Smooth muscle cell (in vitro differentiated cells): ENCODE measurements at regions not wholly inside any gene's neighbourhood (a gene's known extent, or its start where the extent isn't known, plus 50 kb on each side); places are given as distances from the start of the nearest gene placed in this dataset. TPM values are rescaled to one million over a fixed set of nuclear protein-coding genes. Genes with fewer than 3 reads are reported as not detected.

Experiments used
- DNase-seq: peaks from one replicate; lab custom pipeline; 2025; ENCODE audit not compliant: unreplicated experiment; lab: John Stamatoyannopoulos, UW
- H2AFZ ChIP-seq: fragments of 200-600 bp; sonication (generic); 2 replicates; pipeline ENCODE4 v1.6.0; 2016; ENCODE audit warnings: antibody characterized with exemption, low read depth, mild to moderate bottlenecking
- H3F3A ChIP-seq: fragments of 200-600 bp; sonication (generic); 2 replicates; pipeline ENCODE4 v1.6.0; 2017; ENCODE audit warnings: antibody characterized with exemption, low read depth
- H3K27ac ChIP-seq: fragments of 200-600 bp; sonication (generic); 2 replicates; pipeline ENCODE4 v1.5.1; 2016; ENCODE audit warnings: low read depth, mild to moderate bottlenecking
- H3K27me3 ChIP-seq: fragments of 200-600 bp; sonication (generic); 2 replicates; pipeline ENCODE4 v1.6.1; 2016; ENCODE audit warnings: low read depth, mild to moderate bottlenecking
- H3K36me3 ChIP-seq: fragments of 200-600 bp; sonication (generic); 2 replicates; pipeline ENCODE4 v1.5.1; 2016; ENCODE audit warnings: low read depth
- H3K4me1 ChIP-seq: fragments of 200-600 bp; sonication (generic); 2 replicates; pipeline ENCODE4 v1.5.1; 2016; ENCODE audit warnings: low read depth
- H3K4me2 ChIP-seq: fragments of 200-600 bp; sonication (generic); 2 replicates; pipeline ENCODE4 v1.6.0; 2016; ENCODE audit warnings: mild to moderate bottlenecking
- H3K4me3 ChIP-seq: fragments of 200-600 bp; sonication (generic); 2 replicates; pipeline ENCODE4 v1.5.1; 2016; ENCODE audit warnings: mild to moderate bottlenecking
- H3K79me2 ChIP-seq: fragments of 200-600 bp; sonication (generic); 2 replicates; pipeline ENCODE4 v1.6.0; 2016; ENCODE audit warnings: low read depth, mild to moderate bottlenecking
- H3K9ac ChIP-seq: fragments of 200-600 bp; sonication (generic); 2 replicates; pipeline ENCODE4 v1.6.0; 2016; ENCODE audit warnings: low read depth
- H3K9me3 ChIP-seq: fragments of 200-600 bp; sonication (generic); replicated peaks from 2 replicates; pipeline ENCODE4 v1.5.1; 2016; ENCODE audit warnings: low read depth
- H4K20me1 ChIP-seq: fragments of 200-600 bp; sonication (generic); 2 replicates; pipeline ENCODE4 v1.6.0; 2016; ENCODE audit warnings: low read depth
- CTCF ChIP-seq: fragments of 200-600 bp; sonication (generic); IDR thresholded peaks from 2 replicates; pipeline ENCODE4 v1.5.1; 2017; ENCODE audit warnings: borderline replicate concordance, mild to moderate bottlenecking, antibody characterized with exemption; ENCODE audit not compliant: insufficient read depth, poor library complexity, severe bottlenecking
- WGBS: methylation state at CpG from one replicate; pipeline ENCODE4 v1.1.7; 2016; ENCODE audit warnings: low lambda C conversion rate; 5-methylcytosine and 5-hydroxymethylcytosine counted together
- small RNA-seq: library from RNA; depleted of rRNA; stranded (forward); fragments of <200 nt; gene quantifications from one replicate; pipeline ENCODE3, GENCODE V24; 2014

GRCh38 chr5:24433555-24433954, 211.2 kb downstream of the CDH10 start:
- no peak for TF ChIP-seq CTCF
- H3K27me3 ChIP-seq = no peaks in the 10 kb centered on the region
- H2AFZ ChIP-seq = no peak overlapping the region
- H3K4me3 ChIP-seq = no peak overlapping the region
- DNase-seq = no peak
- no peak overlapping the region for H3K27ac ChIP-seq
- no peaks in the 10 kb centered on the region for H3F3A ChIP-seq
- no peaks in the 10 kb centered on the region for H3K79me2 ChIP-seq
- no peaks in the 10 kb centered on the region for H3K9me3 ChIP-seq
- H3K36me3 ChIP-seq = no peaks in the 10 kb centered on the region
- H3K4me2 ChIP-seq = no peak overlapping the region
- H4K20me1 ChIP-seq = no peaks in the 10 kb centered on the region
- WGBS = 98% methylated on average over 3 of the region's 3 CpGs
- H3K9ac ChIP-seq = no peak overlapping the region
- no peaks in the 10 kb centered on the region for H3K4me1 ChIP-seq

Small RNA genes in the stretch of these regions (small RNA-seq; reads per million reads assigned to genes)
- not detected for gene AC026784.1
- not detected for gene RF00019
- not detected for gene RF00561
